K562 (cell line): ENCODE measurements at regions not wholly inside any gene's neighbourhood (a gene's known extent, or its start where the extent isn't known, plus 50 kb on each side); places are given as distances from the start of the nearest gene placed in this dataset.

ENCODE experiments used
- ATAC-seq: fragments of 200-7000 bp; cut with Tn5 transposase; 3 replicates; pipeline ENCODE4 v1.9.1; 2020; ENCODE audit warnings: moderate library complexity
- BruUV-seq: library from RNA; stranded (reverse); fragments of 400-500 nt; replicated peaks from 2 replicates; lab custom pipeline; 2021; lab: Mats Ljungman, UMichigan
- CTCF ChIA-PET: fragments of 300-600 bp; formaldehyde crosslinking; extraction: SDS; loops from one replicate; lab custom pipeline; 2021; ENCODE audit warnings: low intra/inter-chr PET ratio; lab: Yijun Ruan, JAX
- POLR2A ChIA-PET: fragments of 300-600, 350-650 bp; sonication (Branson Sonifier 250); formaldehyde crosslinking; extraction: SDS; loops from one replicate; lab custom pipeline; 2021; ENCODE audit warnings: antibody characterized with exemption, inconsistent platforms; lab: Yijun Ruan, JAX
- DNase-seq, 4 experiments: peaks; one replicate each; pipeline versions ENCODE4 v3.0.0 to v3.0.0-alpha.2; 2011 to 2018; ENCODE audit warnings: low spot score in 3 of 4, mixed read lengths in 3 of 4; ENCODE audit errors: extremely low read depth in 1 of 4
- FAIRE-seq: peaks from 2 replicates; lab custom pipeline; 2011; peaks lifted over from hg19 to GRCh38; lab: Jason Lieb, UNC
- H2AFZ ChIP-seq: 2 replicates; pipeline ENCODE4 v1.6.0; 2011; ENCODE audit warnings: low read depth, low read length, control low read depth, inconsistent platforms
- H3K27ac ChIP-seq: fragments of 200-600 bp; 3 replicates; pipeline ENCODE4 v1.8.0; 2011; ENCODE audit warnings: low read depth, mild to moderate bottlenecking, control low read depth, inconsistent platforms, low read length, moderate library complexity, mixed read lengths; ENCODE audit errors: extremely low read depth
- H3K27me3 ChIP-seq, 2 experiments: fragments of 300-600 bp in 1 of 2; 2 replicates in 1 of 2; 3 replicates in 1 of 2; pipeline versions ENCODE4 v1.6.0 to v1.8.0; 2011; ENCODE audit warnings: inconsistent platforms in 2 of 2, low read length in 2 of 2, mild to moderate bottlenecking in 1 of 2, mixed read lengths in 1 of 2, moderate library complexity in 1 of 2; ENCODE audit not compliant: control insufficient read depth in 2 of 2, insufficient read depth in 2 of 2
- H3K36me3 ChIP-seq: fragments of 300-600 bp; 3 replicates; pipeline ENCODE4 v1.8.0; 2011; ENCODE audit warnings: mild to moderate bottlenecking, low read length, inconsistent platforms; ENCODE audit not compliant: control insufficient read depth, insufficient read depth
- H3K4me1 ChIP-seq, 2 experiments: fragments of 200-600 bp in 1 of 2; replicated peaks in 1 of 2; 2 replicates in 1 of 2; 3 replicates in 1 of 2; pipeline versions ENCODE4 v1.5.1 to v1.8.0; 2011; ENCODE audit warnings: inconsistent platforms in 2 of 2, low read length in 2 of 2, mild to moderate bottlenecking in 1 of 2, mixed read lengths in 1 of 2, moderate library complexity in 1 of 2; ENCODE audit not compliant: control insufficient read depth in 2 of 2, insufficient read depth in 2 of 2
- H3K4me2 ChIP-seq: 2 replicates; pipeline ENCODE4 v1.6.1; 2011; ENCODE audit warnings: low read length, control low read depth, inconsistent platforms, mixed read lengths; ENCODE audit not compliant: insufficient read depth
- H3K4me3 ChIP-seq: fragments of 200-600 bp; sonication (generic), shearing (Covaris generic); 2 replicates; pipeline ENCODE4 v1.5.1; 2016; ENCODE audit warnings: control low read depth, inconsistent platforms
- H3K79me2 ChIP-seq: fragments of 200-600 bp; 3 replicates; pipeline ENCODE4 v1.8.0; 2011; ENCODE audit warnings: low read length, inconsistent platforms; ENCODE audit not compliant: control insufficient read depth, insufficient read depth
- H3K9ac ChIP-seq, 2 experiments: 2 replicates each; pipeline versions ENCODE4 v1.6.0 to v1.6.1; 2011; ENCODE audit warnings: low read depth in 2 of 2, low read length in 2 of 2, control low read depth in 1 of 2, inconsistent platforms in 1 of 2, mild to moderate bottlenecking in 1 of 2, mixed read lengths in 1 of 2; ENCODE audit not compliant: insufficient read depth in 1 of 2
- H3K9me1 ChIP-seq: one replicate; pipeline ENCODE4 v1.6.0; 2011; ENCODE audit warnings: inconsistent platforms, mild to moderate bottlenecking, low read length, moderate library complexity; ENCODE audit not compliant: control insufficient read depth, insufficient read depth
- H3K9me3 ChIP-seq: replicated peaks from 2 replicates; pipeline ENCODE4 v1.5.1; 2011; ENCODE audit warnings: low read depth, low read length, inconsistent platforms; ENCODE audit not compliant: control insufficient read depth, insufficient read depth
- H4K20me1 ChIP-seq: replicated peaks from 2 replicates; pipeline ENCODE4 v1.6.1; 2011; ENCODE audit warnings: low read length, inconsistent platforms, mixed read lengths; ENCODE audit not compliant: control insufficient read depth, insufficient read depth
- CBX2 ChIP-seq: fragments of 200-600 bp; sonication (generic); IDR thresholded peaks from one replicate; pipeline ENCODE4 v1.6.1; 2012; ENCODE audit warnings: mild to moderate bottlenecking, low read length, inconsistent platforms; ENCODE audit not compliant: insufficient read depth, poor library complexity, severe bottlenecking
- CBX5 ChIP-seq: IDR thresholded peaks from 2 replicates; pipeline ENCODE4 v1.6.1; 2014; ENCODE audit warnings: low read depth, borderline replicate concordance
- FOXO4 ChIP-seq: fragments of 450-650 bp; formaldehyde crosslinking; IDR thresholded peaks from 2 replicates; pipeline ENCODE4 v1.4.0; 2020; ENCODE audit warnings: mild to moderate bottlenecking, moderate library complexity
- JUN ChIP-seq, 2 experiments: sonication (generic) in 1 of 2; formaldehyde crosslinking in 1 of 2; IDR thresholded peaks; 2 replicates each; pipeline versions ENCODE4 v1.6.1 to v1.8.0; 2012 to 2022; ENCODE audit warnings: borderline replicate concordance in 2 of 2, mild to moderate bottlenecking in 2 of 2, improper control_type of control experiment in 1 of 2, low read depth in 1 of 2, low read length in 1 of 2, missing genetic modification reagents in 1 of 2
- MED1 ChIP-seq: sonication (generic); formaldehyde crosslinking; IDR thresholded peaks from 2 replicates; pipeline ENCODE4 v1.8.1; 2023; ENCODE audit warnings: missing genetic modification reagents, borderline replicate concordance
- SAFB ChIP-seq: fragments of 200-400 bp; formaldehyde crosslinking; IDR thresholded peaks from 2 replicates; pipeline ENCODE4 v1.6.1; 2017; ENCODE audit warnings: low read depth, low read length, borderline replicate concordance
- TAF1 ChIP-seq: IDR thresholded peaks from 2 replicates; pipeline ENCODE4 v1.6.1; 2011; ENCODE audit warnings: mild to moderate bottlenecking, low read length, moderate library complexity; ENCODE audit not compliant: insufficient read depth, control insufficient read depth, severe bottlenecking; ENCODE audit errors: extremely low read depth
- U2AF1 ChIP-seq: fragments of 200-400 bp; formaldehyde crosslinking; optimal IDR thresholded peaks from 2 replicates; pipeline ENCODE3; 2017; ENCODE audit warnings: mild to moderate bottlenecking, low read depth, low read length, moderate library complexity
- ZFP36 ChIP-seq: fragments of 150-350 bp; IDR thresholded peaks from 2 replicates; pipeline ENCODE4 v1.6.1; 2018; ENCODE audit warnings: low read length, low read depth; ENCODE audit not compliant: partially characterized antibody
- ZNF551 ChIP-seq: fragments of 250-450 bp; sonication (Bioruptor Pico); IDR thresholded peaks from 2 replicates; pipeline ENCODE4 v1.5.0; 2021; ENCODE audit warnings: mild to moderate bottlenecking, moderate library complexity
- WGBS: fragments of 100-300 bp; shearing (Covaris generic); methylation state at CpG from one replicate; pipeline ENCODE4 v1.1.6; 2016; ENCODE audit warnings: low coverage, mixed read lengths; ENCODE audit not compliant: insufficient coverage; ENCODE audit errors: missing lambda C conversion rate; 5-methylcytosine and 5-hydroxymethylcytosine counted together
- in situ Hi-C: fragments of 300-500 bp; cut with MboI; formaldehyde crosslinking; loops from 4 replicates; pipeline ENCODE4 v1.15.0; 2018; ENCODE audit warnings: inconsistent platforms, mixed read lengths
- intact Hi-C: fragments of 100-400 bp; cut with micrococcal nuclease; formaldehyde crosslinking; loops from 2 replicates; pipeline ENCODE4 v1.14.2; 2022
- TF ChIP-seq, protein P1 (sequence below): fragments of 450-650 bp; IDR thresholded peaks from 2 replicates; pipeline ENCODE4 v1.6.1; 2016; ENCODE audit warnings: low read depth

DNA sequence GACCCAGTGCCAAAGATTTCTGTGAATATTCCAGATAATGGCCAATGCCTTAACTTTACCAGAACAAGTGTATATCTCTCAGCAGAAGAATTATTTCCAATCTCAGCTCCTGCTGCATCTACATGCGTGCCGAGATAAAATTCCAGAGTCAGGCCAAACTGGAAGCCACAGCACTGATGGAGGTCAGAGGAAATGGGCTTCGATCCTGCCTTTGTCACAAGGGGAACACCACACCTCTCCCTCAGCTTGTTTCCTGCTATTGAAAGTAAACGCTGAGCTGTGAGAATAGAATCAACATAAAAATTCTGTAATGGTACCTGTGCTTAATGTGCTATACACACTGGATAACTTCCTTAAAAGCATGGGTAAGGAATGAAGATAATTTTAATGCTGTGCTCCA is 255.5 kb downstream of the NEBL start:
- BruUV-seq: no TSS peak
- no peak for ATAC-seq
- Histone ChIP-seq H3K4me2 (no peak overlapping the region), H3K27ac (no peak overlapping the region), H2AFZ (no peak overlapping the region), H3K9me3 (no peaks in the 10 kb centered on the region), H3K9ac (no peak overlapping the region), H4K20me1 (no peaks in the 10 kb centered on the region), H3K9me1 (no peaks in the 10 kb centered on the region), H3K4me1 (no peaks in the 10 kb centered on the region), H3K36me3 (no peaks in the 10 kb centered on the region), H3K79me2 (no peaks in the 10 kb centered on the region), H3K4me3 (no peak overlapping the region), H3K27me3 (no peaks in the 10 kb centered on the region)
- no peak for FAIRE-seq
- 0% methylated on average over 4 of the region's 4 CpGs for WGBS
- in situ Hi-C loops: no loop called here
- CTCF ChIA-PET: no interaction called here
- POLR2A ChIA-PET: interaction anchor here (0.5 kb wide), 1 partner anchor 194 kb away, joined by 3 read pairs; no protein-coding TSS in a partner anchor
- intact Hi-C loops: no loop called here
- no peak for DNase-seq
- TF ChIP-seq ZNF551 (no peak), JUN (IDR thresholded peaks at IDR 0.05; ENCODE audit: borderline replicate concordance, low read depth, low read length) (no peak), JUN (CRISPR knock-in tag; IDR thresholded peaks at IDR 0.05; ENCODE audit: borderline replicate concordance) (no peak), MED1 (CRISPR knock-in tag) (no peak), TAF1 (no peak), SAFB (no peak), CBX5 (no peak), FOXO4 (CRISPR knock-in tag) (no peak), U2AF1 (no peak), ZFP36 (no peak), CBX2 (no peak)
- TF ChIP-seq, protein P1, sequence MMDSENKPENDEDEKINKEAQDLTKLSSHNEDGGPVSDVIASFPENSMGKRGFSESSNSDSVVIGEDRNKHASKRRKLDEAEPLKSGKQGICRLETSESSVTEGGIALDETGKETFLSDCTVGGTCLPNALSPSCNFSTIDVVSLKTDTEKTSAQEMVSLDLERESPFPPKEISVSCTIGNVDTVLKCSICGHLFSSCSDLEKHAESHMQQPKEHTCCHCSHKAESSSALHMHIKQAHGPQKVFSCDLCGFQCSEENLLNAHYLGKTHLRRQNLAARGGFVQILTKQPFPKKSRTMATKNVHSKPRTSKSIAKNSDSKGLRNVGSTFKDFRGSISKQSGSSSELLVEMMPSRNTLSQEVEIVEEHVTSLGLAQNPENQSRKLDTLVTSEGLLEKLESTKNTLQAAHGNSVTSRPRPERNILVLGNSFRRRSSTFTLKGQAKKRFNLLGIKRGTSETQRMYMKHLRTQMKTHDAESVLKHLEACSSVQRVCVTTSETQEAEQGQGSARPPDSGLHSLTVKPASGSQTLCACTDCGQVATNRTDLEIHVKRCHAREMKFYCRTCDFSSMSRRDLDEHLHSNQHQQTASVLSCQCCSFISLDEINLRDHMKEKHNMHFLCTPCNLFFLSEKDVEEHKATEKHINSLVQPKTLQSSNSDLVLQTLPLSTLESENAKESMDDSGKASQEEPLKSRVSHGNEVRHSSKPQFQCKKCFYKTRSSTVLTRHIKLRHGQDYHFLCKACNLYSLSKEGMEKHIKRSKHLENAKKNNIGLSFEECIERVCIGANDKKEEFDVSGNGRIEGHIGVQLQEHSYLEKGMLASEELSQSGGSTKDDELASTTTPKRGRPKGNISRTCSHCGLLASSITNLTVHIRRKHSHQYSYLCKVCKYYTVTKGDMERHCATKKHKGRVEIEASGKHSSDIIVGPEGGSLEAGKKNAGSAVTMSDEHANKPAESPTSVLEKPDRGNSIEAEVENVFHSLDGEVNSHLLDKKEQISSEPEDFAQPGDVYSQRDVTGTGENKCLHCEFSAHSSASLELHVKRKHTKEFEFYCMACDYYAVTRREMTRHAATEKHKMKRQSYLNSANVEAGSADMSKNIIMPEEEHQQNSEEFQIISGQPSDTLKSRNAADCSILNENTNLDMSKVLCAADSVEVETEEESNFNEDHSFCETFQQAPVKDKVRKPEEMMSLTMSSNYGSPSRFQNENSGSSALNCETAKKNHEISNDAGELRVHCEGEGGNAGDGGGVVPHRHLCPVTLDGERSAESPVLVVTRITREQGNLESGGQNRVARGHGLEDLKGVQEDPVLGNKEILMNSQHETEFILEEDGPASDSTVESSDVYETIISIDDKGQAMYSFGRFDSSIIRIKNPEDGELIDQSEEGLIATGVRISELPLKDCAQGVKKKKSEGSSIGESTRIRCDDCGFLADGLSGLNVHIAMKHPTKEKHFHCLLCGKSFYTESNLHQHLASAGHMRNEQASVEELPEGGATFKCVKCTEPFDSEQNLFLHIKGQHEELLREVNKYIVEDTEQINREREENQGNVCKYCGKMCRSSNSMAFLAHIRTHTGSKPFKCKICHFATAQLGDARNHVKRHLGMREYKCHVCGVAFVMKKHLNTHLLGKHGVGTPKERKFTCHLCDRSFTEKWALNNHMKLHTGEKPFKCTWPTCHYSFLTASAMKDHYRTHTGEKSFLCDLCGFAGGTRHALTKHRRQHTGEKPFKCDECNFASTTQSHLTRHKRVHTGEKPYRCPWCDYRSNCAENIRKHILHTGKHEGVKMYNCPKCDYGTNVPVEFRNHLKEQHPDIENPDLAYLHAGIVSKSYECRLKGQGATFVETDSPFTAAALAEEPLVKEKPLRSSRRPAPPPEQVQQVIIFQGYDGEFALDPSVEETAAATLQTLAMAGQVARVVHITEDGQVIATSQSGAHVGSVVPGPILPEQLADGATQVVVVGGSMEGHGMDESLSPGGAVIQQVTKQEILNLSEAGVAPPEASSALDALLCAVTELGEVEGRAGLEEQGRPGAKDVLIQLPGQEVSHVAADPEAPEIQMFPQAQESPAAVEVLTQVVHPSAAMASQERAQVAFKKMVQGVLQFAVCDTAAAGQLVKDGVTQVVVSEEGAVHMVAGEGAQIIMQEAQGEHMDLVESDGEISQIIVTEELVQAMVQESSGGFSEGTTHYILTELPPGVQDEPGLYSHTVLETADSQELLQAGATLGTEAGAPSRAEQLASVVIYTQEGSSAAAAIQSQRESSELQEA: no peak
